Uterus (tissue), 2 donors: ENCODE measurements at regions not wholly inside any gene's neighbourhood (a gene's known extent, or its start where the extent isn't known, plus 50 kb on each side); places are given as distances from the start of the nearest gene placed in this dataset.

Source experiments
- POLR2A ChIP-seq, 2 donors: fragments of 450-650 bp; IDR thresholded peaks; one replicate each; pipeline ENCODE4 v1.6.1; 2016; ENCODE audit warnings: antibody characterized with exemption in 2 of 2, mild to moderate bottlenecking in 1 of 2, moderate library complexity in 1 of 2
- TF ChIP-seq, protein P1 (sequence below), 4 experiments: fragments of 200-600 bp in 2 of 4; fragments of 450-650 bp in 2 of 4; sonication (generic) in 2 of 4; IDR thresholded peaks; one replicate each; pipeline ENCODE4 v1.5.1; 2016 to 2019; ENCODE audit warnings: antibody characterized with exemption in 4 of 4, mild to moderate bottlenecking in 2 of 4, moderate library complexity in 1 of 4

DNA sequence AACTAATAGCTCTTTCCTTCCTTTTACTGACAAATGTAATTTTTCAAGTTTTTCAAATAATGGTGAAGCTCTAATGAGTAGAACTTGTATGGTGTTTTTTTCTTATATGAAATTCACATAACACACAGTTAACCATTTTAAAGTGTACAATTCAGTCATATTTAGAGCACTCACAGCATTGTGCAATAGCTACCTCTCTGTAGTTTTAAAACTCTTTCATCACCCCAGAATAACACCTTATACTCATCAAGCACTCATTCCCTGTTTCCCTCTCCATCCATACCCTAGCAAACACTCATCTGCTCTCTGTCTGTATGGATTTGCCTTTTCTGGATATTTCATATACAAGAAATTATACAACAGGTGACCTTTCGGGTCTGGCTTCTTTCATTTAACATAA, 207.9 kb upstream of the SLC38A2 start:
- TF ChIP-seq, protein P1, sequence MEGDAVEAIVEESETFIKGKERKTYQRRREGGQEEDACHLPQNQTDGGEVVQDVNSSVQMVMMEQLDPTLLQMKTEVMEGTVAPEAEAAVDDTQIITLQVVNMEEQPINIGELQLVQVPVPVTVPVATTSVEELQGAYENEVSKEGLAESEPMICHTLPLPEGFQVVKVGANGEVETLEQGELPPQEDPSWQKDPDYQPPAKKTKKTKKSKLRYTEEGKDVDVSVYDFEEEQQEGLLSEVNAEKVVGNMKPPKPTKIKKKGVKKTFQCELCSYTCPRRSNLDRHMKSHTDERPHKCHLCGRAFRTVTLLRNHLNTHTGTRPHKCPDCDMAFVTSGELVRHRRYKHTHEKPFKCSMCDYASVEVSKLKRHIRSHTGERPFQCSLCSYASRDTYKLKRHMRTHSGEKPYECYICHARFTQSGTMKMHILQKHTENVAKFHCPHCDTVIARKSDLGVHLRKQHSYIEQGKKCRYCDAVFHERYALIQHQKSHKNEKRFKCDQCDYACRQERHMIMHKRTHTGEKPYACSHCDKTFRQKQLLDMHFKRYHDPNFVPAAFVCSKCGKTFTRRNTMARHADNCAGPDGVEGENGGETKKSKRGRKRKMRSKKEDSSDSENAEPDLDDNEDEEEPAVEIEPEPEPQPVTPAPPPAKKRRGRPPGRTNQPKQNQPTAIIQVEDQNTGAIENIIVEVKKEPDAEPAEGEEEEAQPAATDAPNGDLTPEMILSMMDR (IDR thresholded peaks at IDR 0.05) = no peak
- no peak for TF ChIP-seq POLR2A (IDR thresholded peaks at IDR 0.05)
